H1 (cell line): ENCODE measurements at regions not wholly inside any gene's neighbourhood (a gene's known extent, or its start where the extent isn't known, plus 50 kb on each side); places are given as distances from the start of the nearest gene placed in this dataset.

ENCODE experiments used
- CTCF ChIA-PET: fragments of 300-600 bp; sonication (Branson Sonifier 250); formaldehyde crosslinking; loops from one replicate; lab custom pipeline; 2021; ENCODE audit not compliant: partially characterized antibody; lab: Charles Lee
- POLR2A ChIA-PET: fragments of 300-600 bp; sonication (Branson Sonifier 250); formaldehyde crosslinking; loops from one replicate; lab custom pipeline; 2021; ENCODE audit warnings: inconsistent platforms; ENCODE audit not compliant: partially characterized antibody; lab: Charles Lee
- DNase-seq, 2 experiments: peaks; one replicate each; pipeline versions ENCODE4 v3.0.0 to v3.0.0-alpha.2; 2010 to 2022; ENCODE audit warnings: low spot score in 2 of 2, low read depth in 1 of 2, mixed read lengths in 1 of 2
- FAIRE-seq: peaks from 2 replicates; lab custom pipeline; 2011; peaks lifted over from hg19 to GRCh38; lab: Jason Lieb, UNC
- H2AFZ ChIP-seq: 2 replicates; pipeline ENCODE4 v1.8.1; 2012; ENCODE audit warnings: low read length, inconsistent platforms
- H2AK5ac ChIP-seq: 2 replicates; pipeline ENCODE4 v1.6.1; 2013; ENCODE audit warnings: low read depth, low read length
- H2BK120ac ChIP-seq: replicated peaks from 2 replicates; pipeline ENCODE3; 2013; ENCODE audit warnings: low read depth, low read length, inconsistent platforms
- H2BK12ac ChIP-seq: 2 replicates; pipeline ENCODE4 v1.6.1; 2013; ENCODE audit warnings: low read depth, low read length
- H2BK15ac ChIP-seq: 2 replicates; pipeline ENCODE4 v1.6.1; 2013; ENCODE audit warnings: low read length
- H2BK20ac ChIP-seq: 2 replicates; pipeline ENCODE4 v1.6.1; 2013; ENCODE audit warnings: low read length
- H2BK5ac ChIP-seq: 2 replicates; pipeline ENCODE4 v1.6.1; 2013; ENCODE audit warnings: low read depth, low read length
- H3K14ac ChIP-seq: 2 replicates; pipeline ENCODE4 v1.6.1; 2013; ENCODE audit warnings: inconsistent platforms; ENCODE audit not compliant: insufficient read length
- H3K18ac ChIP-seq: 2 replicates; pipeline ENCODE4 v1.6.1; 2013; ENCODE audit warnings: low read length; ENCODE audit errors: extremely low read depth
- H3K23ac ChIP-seq: 2 replicates; pipeline ENCODE4 v1.6.1; 2013; ENCODE audit warnings: inconsistent platforms; ENCODE audit not compliant: insufficient read length
- H3K23me2 ChIP-seq: 2 replicates; pipeline ENCODE4 v1.6.1; 2013; ENCODE audit warnings: low read depth, low read length
- H3K27ac ChIP-seq: 2 replicates; pipeline ENCODE4 v1.6.1; 2011; ENCODE audit warnings: low read depth, low read length, inconsistent platforms
- H3K27me3 ChIP-seq, 4 experiments: replicated peaks in 1 of 4; 1 replicate in 1 of 4; 2 replicates in 3 of 4; pipeline versions ENCODE4 v1.6.1 to v1.8.1; 2011 to 2013; ENCODE audit warnings: low read length in 3 of 4, mild to moderate bottlenecking in 3 of 4, inconsistent platforms in 2 of 4, mixed read lengths in 2 of 4, moderate library complexity in 1 of 4; ENCODE audit not compliant: control insufficient read depth in 3 of 4, insufficient read depth in 3 of 4; ENCODE audit errors: extremely low read depth in 1 of 4
- H3K36me3 ChIP-seq, 4 experiments: 2 replicates each; pipeline versions ENCODE4 v1.6.1 to v1.8.1; 2011 to 2013; ENCODE audit warnings: mild to moderate bottlenecking in 4 of 4, low read length in 3 of 4, moderate library complexity in 2 of 4, control low read depth in 1 of 4, inconsistent platforms in 1 of 4; ENCODE audit not compliant: insufficient read depth in 4 of 4, control insufficient read depth in 2 of 4
- H3K4ac ChIP-seq: replicated peaks from 2 replicates; pipeline ENCODE3; 2013; ENCODE audit warnings: low read length, low read depth, mixed read lengths, inconsistent platforms; ENCODE audit not compliant: insufficient read length
- H3K4me1 ChIP-seq, 4 experiments: replicated peaks in 1 of 4; 1 replicate in 1 of 4; 2 replicates in 3 of 4; pipeline versions ENCODE4 v1.6.1 to v1.8.1; 2011 to 2013; ENCODE audit warnings: low read length in 3 of 4, inconsistent platforms in 2 of 4, mixed read lengths in 1 of 4; ENCODE audit not compliant: insufficient read depth in 4 of 4, control insufficient read depth in 3 of 4
- H3K4me2 ChIP-seq, 2 experiments: 2 replicates each; pipeline versions ENCODE4 v1.6.1 to v1.8.1; 2011 to 2013; ENCODE audit warnings: low read depth in 2 of 2, low read length in 2 of 2, control low read depth in 1 of 2, inconsistent platforms in 1 of 2, mild to moderate bottlenecking in 1 of 2; ENCODE audit not compliant: insufficient read depth in 1 of 2
- H3K4me3 ChIP-seq, 4 experiments: fragments of 200-600, 300-600 bp in 1 of 4; sonication (generic), shearing (Covaris generic), sonication (Bioruptor Twin) in 1 of 4; 2 replicates each; pipeline versions ENCODE4 v1.5.1 to v1.8.1; 2011 to 2016; ENCODE audit warnings: low read length in 4 of 4, low read depth in 3 of 4, control low read depth in 2 of 4, inconsistent platforms in 2 of 4, mild to moderate bottlenecking in 2 of 4, mixed read lengths in 1 of 4, moderate library complexity in 1 of 4; ENCODE audit not compliant: insufficient read depth in 2 of 4; ENCODE audit errors: extremely low read depth in 1 of 4
- H3K56ac ChIP-seq: replicated peaks from 2 replicates; pipeline ENCODE3; 2013; ENCODE audit warnings: low read depth, mild to moderate bottlenecking, mixed read lengths, low read length, inconsistent platforms; ENCODE audit not compliant: insufficient read length
- H3K79me1 ChIP-seq: 2 replicates; pipeline ENCODE4 v1.6.1; 2013; ENCODE audit warnings: low read depth, low read length, control low read depth
- H3K79me2 ChIP-seq, 2 experiments: 2 replicates each; pipeline versions ENCODE4 v1.6.1 to v1.8.1; 2012 to 2013; ENCODE audit warnings: low read length in 2 of 2, mild to moderate bottlenecking in 2 of 2, inconsistent platforms in 1 of 2; ENCODE audit not compliant: insufficient read depth in 2 of 2, control insufficient read depth in 1 of 2
- H3K9ac ChIP-seq, 4 experiments: replicated peaks in 1 of 4; 1 replicate in 1 of 4; 2 replicates in 3 of 4; pipeline versions ENCODE4 v1.6.1 to v1.8.1; 2011 to 2013; ENCODE audit warnings: low read depth in 3 of 4, low read length in 3 of 4, control low read depth in 2 of 4, mild to moderate bottlenecking in 2 of 4, moderate library complexity in 2 of 4, inconsistent platforms in 1 of 4; ENCODE audit errors: extremely low read depth in 1 of 4
- H3K9me3 ChIP-seq, 2 experiments: 2 replicates each; pipeline versions ENCODE4 v1.6.1 to v1.8.1; 2012 to 2013; ENCODE audit warnings: mild to moderate bottlenecking in 2 of 2, moderate library complexity in 2 of 2, control low read depth in 1 of 2, inconsistent platforms in 1 of 2, low read depth in 1 of 2, low read length in 1 of 2, mixed read lengths in 1 of 2; ENCODE audit not compliant: insufficient read depth in 2 of 2
- H4K20me1 ChIP-seq, 2 experiments: replicated peaks in 1 of 2; 2 replicates each; pipeline versions ENCODE3 to v1.8.1; 2011 to 2013; ENCODE audit warnings: inconsistent platforms in 2 of 2, low read length in 2 of 2, mild to moderate bottlenecking in 1 of 2; ENCODE audit not compliant: insufficient read depth in 2 of 2, control insufficient read depth in 1 of 2
- H4K5ac ChIP-seq: 2 replicates; pipeline ENCODE4 v1.6.1; 2013; ENCODE audit warnings: low read length, low read depth, mixed read lengths, inconsistent platforms; ENCODE audit not compliant: insufficient read length
- H4K8ac ChIP-seq: 2 replicates; pipeline ENCODE4 v1.8.0; 2013; ENCODE audit warnings: mild to moderate bottlenecking, moderate library complexity, low read length, inconsistent platforms; ENCODE audit not compliant: insufficient read depth; ENCODE audit errors: extremely low read depth
- H4K91ac ChIP-seq: replicated peaks from 2 replicates; pipeline ENCODE3; 2013; ENCODE audit warnings: low read length, mixed read lengths, inconsistent platforms; ENCODE audit not compliant: insufficient read length
- ATF3 ChIP-seq: IDR thresholded peaks from 2 replicates; pipeline ENCODE4 v1.6.1; 2011; ENCODE audit warnings: low read depth, mild to moderate bottlenecking, low read length; ENCODE audit not compliant: insufficient read depth
- CHD2 ChIP-seq: IDR thresholded peaks from 2 replicates; pipeline ENCODE4 v1.6.1; 2012; ENCODE audit warnings: low read length, improper control_type of control experiment
- E2F6 ChIP-seq: IDR thresholded peaks from 2 replicates; pipeline ENCODE4 v1.6.1; 2012; ENCODE audit warnings: inconsistent platforms
- EGR1 ChIP-seq: IDR thresholded peaks from 2 replicates; pipeline ENCODE4 v1.6.1; 2011; ENCODE audit warnings: low read depth, low read length, borderline replicate concordance
- EP300 ChIP-seq, 2 experiments: IDR thresholded peaks; 1 replicate in 1 of 2; 2 replicates in 1 of 2; pipeline ENCODE4 v1.6.1; 2011 to 2012; ENCODE audit warnings: low read depth in 2 of 2, low read length in 2 of 2, mild to moderate bottlenecking in 2 of 2, borderline replicate concordance in 1 of 2, inconsistent platforms in 1 of 2, moderate library complexity in 1 of 2
- GABPA ChIP-seq: IDR thresholded peaks from 2 replicates; pipeline ENCODE4 v1.6.1; 2011; ENCODE audit warnings: mild to moderate bottlenecking, low read length, moderate library complexity, borderline replicate concordance; ENCODE audit not compliant: insufficient read depth
- KDM5A ChIP-seq: fragments of 200-600 bp; IDR thresholded peaks from 2 replicates; pipeline ENCODE4 v1.7.1; 2012; ENCODE audit warnings: mild to moderate bottlenecking, low read length, inconsistent platforms, mixed read lengths
- POLR2A ChIP-seq, 2 experiments: IDR thresholded peaks; 1 replicate in 1 of 2; 2 replicates in 1 of 2; pipeline ENCODE4 v1.6.1; 2011; ENCODE audit warnings: low read depth in 2 of 2, low read length in 2 of 2, mild to moderate bottlenecking in 2 of 2; ENCODE audit errors: control extremely low read depth in 1 of 2
- POLR2AphosphoS5 ChIP-seq: IDR thresholded peaks from 2 replicates; pipeline ENCODE4 v1.6.1; 2011; ENCODE audit warnings: low read depth, low read length
- SIX5 ChIP-seq: IDR thresholded peaks from 2 replicates; pipeline ENCODE4 v1.6.1; 2011; ENCODE audit warnings: mild to moderate bottlenecking, low read depth, low read length
- SP4 ChIP-seq: IDR thresholded peaks from 2 replicates; pipeline ENCODE4 v1.6.1; 2012; ENCODE audit warnings: low read length, inconsistent platforms
- TAF7 ChIP-seq: optimal IDR thresholded peaks from 2 replicates; pipeline ENCODE3; 2011; ENCODE audit warnings: low read depth, mild to moderate bottlenecking, inconsistent platforms, low read length, moderate library complexity, borderline replicate concordance
- ZNF274 ChIP-seq: IDR thresholded peaks from 2 replicates; pipeline ENCODE4 v1.7.0; 2012; ENCODE audit warnings: low read length, borderline replicate concordance; ENCODE audit errors: extremely low read depth
- WGBS, 2 experiments: shearing (Covaris generic) in 1 of 2; methylation state at CpG; one replicate each; pipeline versions ENCODE4 v1.1.6 to v1.1.7; 2013 to 2015; ENCODE audit warnings: low lambda C conversion rate in 2 of 2, mixed read lengths in 2 of 2, inconsistent platforms in 1 of 2, low coverage in 1 of 2, missing lambda C conversion rate in 1 of 2; ENCODE audit not compliant: insufficient replicate concordance in 2 of 2, insufficient coverage in 1 of 2, insufficient read length in 1 of 2; ENCODE audit errors: extremely low coverage in 1 of 2, missing lambda C conversion rate in 1 of 2; 5-methylcytosine and 5-hydroxymethylcytosine counted together

GRCh38 chr2:228875152-228875900 is 395.8 kb downstream of the PID1 start:
- FAIRE-seq = no peak
- H3K79me1 ChIP-seq = no peaks in the 10 kb centered on the region
- no peak overlapping the region for H3K14ac ChIP-seq
- no peaks in the 10 kb centered on the region for H3K23me2 ChIP-seq
- WGBS, 2 experiments = 93% methylated on average over 5 of the region's 5 CpGs; no CpG with 5 or more reads in 1 of the 2 experiments
- H4K91ac ChIP-seq = no peak overlapping the region
- no peak overlapping the region for H3K4ac ChIP-seq
- no peak overlapping the region for H2BK120ac ChIP-seq
- no peak overlapping the region for H4K8ac ChIP-seq
- no peaks in the 10 kb centered on the region for H3K4me1 ChIP-seq
- no peak overlapping the region for H2BK20ac ChIP-seq
- H3K23ac ChIP-seq = no peak overlapping the region
- no peaks in the 10 kb centered on the region for H3K27me3 ChIP-seq
- DNase-seq = no peak
- H3K9ac ChIP-seq = no peak overlapping the region
- no peak overlapping the region for H2AK5ac ChIP-seq
- no peak overlapping the region for H2BK12ac ChIP-seq
- H3K79me2 ChIP-seq = no peaks in the 10 kb centered on the region
- no peak overlapping the region for H2AFZ ChIP-seq
- no peak overlapping the region for H3K4me3 ChIP-seq
- H2BK5ac ChIP-seq = no peak overlapping the region
- CTCF ChIA-PET = no interaction called here
- no peak overlapping the region for H3K18ac ChIP-seq
- H3K9me3 ChIP-seq = no peaks in the 10 kb centered on the region
- H4K5ac ChIP-seq = no peak overlapping the region
- H2BK15ac ChIP-seq = no peak overlapping the region
- no peak overlapping the region for H3K27ac ChIP-seq
- no peaks in the 10 kb centered on the region for H4K20me1 ChIP-seq
- H3K4me2 ChIP-seq = no peak overlapping the region
- no peaks in the 10 kb centered on the region for H3K36me3 ChIP-seq
- POLR2A ChIA-PET = no interaction called here
- no peak overlapping the region for H3K56ac ChIP-seq
- no peak for TF ChIP-seq ZNF274
- no peak for TF ChIP-seq TAF7
- TF ChIP-seq E2F6 = no peak
- no peak for TF ChIP-seq SP4
- TF ChIP-seq KDM5A = no peak
- TF ChIP-seq GABPA = no peak
- TF ChIP-seq CHD2 = no peak
- no peak for TF ChIP-seq EP300 (IDR thresholded peaks at IDR 0.05; ENCODE audit: borderline replicate concordance in 1 of 2, low read depth in 2 of 2, low read length in 2 of 2)
- no peak for TF ChIP-seq POLR2A (IDR thresholded peaks at IDR 0.05; ENCODE audit: control extremely low read depth in 1 of 2, low read depth in 2 of 2, low read length in 2 of 2)
- TF ChIP-seq POLR2AphosphoS5 = no peak
- no peak for TF ChIP-seq ATF3
- no peak for TF ChIP-seq EGR1
- TF ChIP-seq SIX5 = no peak
